ENCODE measurements at regions not wholly inside any gene's neighbourhood (a gene's known extent, or its start where the extent isn't known, plus 50 kb on each side); places are given as distances from the start of the nearest gene placed in this dataset.

- TF ChIP-seq EHMT2 (IDR thresholded peaks at IDR 0.05; ENCODE audit: low read depth) (no peak), POLR2A (IDR thresholded peaks at IDR 0.05; ENCODE audit: low read length) (no peak), CTCF (IDR thresholded peaks at IDR 0.05) (no peak), BCL3 (IDR thresholded peaks at IDR 0.05) (no peak), CHD2 (IDR thresholded peaks at IDR 0.05; ENCODE audit: low read length, partially characterized antibody) (no peak), EP300 (IDR thresholded peaks at IDR 0.05) (no peak), MAFK (IDR thresholded peaks at IDR 0.05; ENCODE audit: partially characterized antibody) (no peak), JUN (IDR thresholded peaks at IDR 0.05) (no peak), CHD4 (IDR thresholded peaks at IDR 0.05; ENCODE audit: borderline replicate concordance) (no peak)
These were observed 133.6 kb upstream of the PITX1 start for GRCh38 chr5:135167634-135168033.

All from A549 (cell line).